Medulla oblongata (tissue), 1 donor: ENCODE measurements at regions not wholly inside any gene's neighbourhood (a gene's known extent, or its start where the extent isn't known, plus 50 kb on each side); places are given as distances from the start of the nearest gene placed in this dataset.

Source experiments
- DNase-seq: peaks from one replicate; pipeline ENCODE4 v3.0.0-alpha.2; 2015; ENCODE audit errors: extremely low spot score

- no peak for DNase-seq
Measured at GRCh38 chr13:59346999-59347723, 816.6 kb downstream of the DIAPH3 start.

DNA sequence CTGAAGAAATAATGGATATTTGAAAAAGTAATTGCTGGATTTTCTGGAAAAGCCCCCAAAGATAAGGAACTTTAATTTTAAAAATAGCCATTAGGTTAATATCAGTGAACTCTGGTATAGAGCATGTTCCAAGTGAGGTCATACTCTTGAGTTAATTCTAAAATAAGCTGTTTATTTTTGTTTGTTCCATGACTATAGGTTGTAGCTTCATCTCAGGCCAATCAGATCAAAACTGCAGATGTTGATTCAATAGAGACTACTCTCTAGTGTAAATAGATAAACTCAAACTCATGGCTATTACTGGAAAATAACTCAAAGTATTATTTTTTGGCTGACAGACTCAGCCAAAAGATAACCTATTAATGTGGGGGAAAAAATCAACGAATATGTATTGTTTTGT lies 815.1 kb downstream of the DIAPH3 start:
- no peak for DNase-seq

- DNase-seq = no peak
Measured at GRCh38 chr13:59352600-59352999, 811.1 kb downstream of the DIAPH3 start.

- no peak for DNase-seq
Measured at GRCh38 chr13:59354665-59355369, 808.9 kb downstream of the DIAPH3 start.

GRCh38 chr13:59356607-59357006 lies 807.1 kb downstream of the DIAPH3 start:
- no peak for DNase-seq

GRCh38 chr13:59358014-59358413 lies 805.7 kb downstream of the DIAPH3 start:
- no peak for DNase-seq

DNA sequence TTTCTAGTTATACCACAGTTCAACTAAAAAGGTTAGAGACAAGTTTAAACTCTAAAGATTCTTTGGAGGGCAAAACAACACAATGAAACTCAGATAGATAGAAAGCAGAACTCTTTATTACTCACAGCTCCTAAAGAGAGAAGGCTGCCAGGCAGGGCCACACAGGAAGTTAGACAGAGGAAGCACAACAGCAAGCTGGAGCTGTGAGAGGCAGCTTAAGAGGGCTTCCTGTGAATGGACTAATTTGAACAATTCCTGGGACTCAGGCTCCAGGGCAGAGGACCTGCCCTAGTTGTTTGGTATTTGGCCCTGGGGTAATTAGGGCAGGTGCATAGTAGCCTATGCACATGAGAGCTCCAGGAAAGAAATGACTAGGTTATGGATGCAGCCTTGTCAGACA lies 803.6 kb downstream of the DIAPH3 start:
- peak; percentile 19 for DNase-seq

DNA sequence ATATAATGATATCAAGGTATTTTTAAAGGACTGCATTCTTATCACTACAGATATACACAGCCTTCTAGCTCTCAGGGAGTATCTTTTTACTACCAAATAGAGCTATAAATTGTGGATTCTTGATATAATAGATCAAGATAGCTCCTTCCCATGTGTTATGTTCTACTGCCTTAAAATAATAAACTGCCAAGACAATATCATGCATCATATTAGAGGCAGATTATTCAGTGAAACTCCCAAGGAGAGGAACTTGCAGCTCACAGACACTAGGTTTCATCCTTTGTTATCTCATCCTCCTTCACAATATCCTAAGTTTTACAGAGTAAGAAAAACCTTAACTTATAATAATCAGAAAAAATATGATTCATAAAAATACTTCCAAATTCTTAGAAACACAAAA lies 802.8 kb downstream of the DIAPH3 start:
- no peak for DNase-seq

DNA sequence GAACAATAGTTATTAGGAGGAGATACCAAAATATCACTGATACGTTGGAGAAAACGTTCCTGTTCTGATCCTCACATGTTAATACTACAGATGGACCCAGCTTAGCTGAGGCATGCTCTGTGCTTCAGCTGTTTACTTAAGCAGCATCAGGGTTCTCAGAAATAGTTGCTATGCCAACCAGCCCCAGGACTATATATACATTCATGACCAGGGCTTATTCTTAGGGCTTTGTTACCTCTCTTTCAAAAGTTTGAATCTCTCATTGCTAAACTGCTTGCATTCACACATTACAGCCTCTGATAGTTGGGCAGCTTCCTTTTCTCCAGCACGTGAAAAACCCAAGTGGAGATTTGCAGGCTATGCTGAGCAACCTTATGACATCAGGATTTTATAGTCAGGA lies 800.4 kb downstream of the DIAPH3 start:
- no peak for DNase-seq

DNA sequence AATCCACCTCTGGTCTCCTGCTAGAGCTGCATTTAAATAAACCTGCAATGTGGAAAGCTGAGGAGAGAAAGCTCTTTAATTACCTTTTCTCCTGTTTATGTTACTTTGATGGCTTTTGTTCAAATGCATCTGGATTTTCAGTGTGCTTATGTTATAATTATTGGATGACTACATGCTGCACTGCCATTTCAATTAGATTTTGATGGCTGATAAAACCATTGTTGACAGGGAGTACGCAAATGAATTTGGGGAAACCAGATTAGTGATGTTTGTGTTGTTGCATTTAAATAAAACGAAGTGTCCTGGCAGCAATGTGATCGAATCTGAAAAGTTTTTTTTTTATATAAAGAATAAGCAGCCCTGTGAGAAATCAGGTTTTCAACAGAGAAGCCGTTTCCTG lies 799.8 kb downstream of the DIAPH3 start:
- no peak for DNase-seq

- no peak for DNase-seq
Measured at GRCh38 chr13:59364641-59365085, 799.1 kb downstream of the DIAPH3 start.

GRCh38 chr13:59367467-59367866 lies 796.3 kb downstream of the DIAPH3 start:
- DNase-seq = no peak

DNA sequence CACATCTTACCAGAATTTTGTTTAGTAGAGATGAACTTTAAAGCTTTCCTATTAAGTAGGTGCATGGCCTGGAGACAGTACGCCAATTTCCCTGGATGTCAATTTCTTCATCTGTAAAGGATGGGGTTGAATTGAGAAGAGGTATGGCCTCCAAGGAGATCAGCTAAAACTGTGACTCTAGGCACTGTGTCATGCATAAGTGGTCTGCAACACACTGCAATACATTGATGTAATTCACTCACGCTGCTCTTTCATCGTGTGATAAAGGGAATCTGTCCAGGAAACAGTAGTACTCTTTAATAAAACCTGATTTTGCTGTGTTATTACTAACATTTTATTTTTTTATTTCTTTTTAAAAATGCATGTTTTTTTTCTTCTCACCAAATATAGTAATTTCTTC lies 795.8 kb downstream of the DIAPH3 start:
- DNase-seq = no peak

- DNase-seq = no peak
Measured at GRCh38 chr13:59368693-59369092, 795.0 kb downstream of the DIAPH3 start.

DNA sequence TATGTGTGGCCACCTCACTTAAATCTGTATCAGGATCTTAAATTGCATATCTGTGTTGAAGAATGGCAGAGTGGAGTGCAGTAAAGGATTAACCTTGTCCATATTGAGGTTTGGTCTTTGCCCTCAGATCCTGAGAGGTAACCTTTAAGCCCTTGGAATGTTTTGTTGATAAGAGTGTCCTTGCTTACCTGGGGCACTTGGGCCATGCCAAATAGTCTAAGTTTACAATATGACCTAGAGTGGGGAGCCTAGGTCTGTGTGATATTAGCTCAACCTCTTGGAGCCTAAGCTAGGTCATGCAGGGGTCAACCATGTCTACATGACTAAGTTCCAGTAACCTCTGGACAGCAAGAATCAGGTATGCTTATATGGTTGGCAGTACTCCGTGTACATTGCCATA lies 792.5 kb downstream of the DIAPH3 start:
- DNase-seq = no peak

GRCh38 chr13:59373341-59373740 lies 790.4 kb downstream of the DIAPH3 start:
- no peak for DNase-seq

DNA sequence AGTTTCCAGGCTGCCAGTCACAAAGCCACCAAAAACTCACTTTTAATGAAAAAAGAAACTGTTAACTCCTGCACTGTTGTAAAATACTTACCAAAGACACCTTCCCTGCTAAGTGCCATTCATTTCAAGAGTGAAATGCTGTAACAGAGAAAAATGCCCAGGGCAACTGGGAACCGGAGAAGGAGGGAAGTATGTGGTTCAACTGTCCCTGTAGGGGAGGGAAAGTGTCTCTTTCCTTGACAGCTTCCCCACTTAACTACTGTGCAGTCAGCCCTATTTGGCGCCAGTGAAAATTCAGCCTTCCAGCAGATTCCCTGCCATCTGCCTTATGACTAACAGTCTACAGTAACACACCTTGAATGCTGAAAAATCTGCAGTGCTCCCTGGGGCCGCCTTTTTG lies 789.0 kb downstream of the DIAPH3 start:
- no peak for DNase-seq

DNA sequence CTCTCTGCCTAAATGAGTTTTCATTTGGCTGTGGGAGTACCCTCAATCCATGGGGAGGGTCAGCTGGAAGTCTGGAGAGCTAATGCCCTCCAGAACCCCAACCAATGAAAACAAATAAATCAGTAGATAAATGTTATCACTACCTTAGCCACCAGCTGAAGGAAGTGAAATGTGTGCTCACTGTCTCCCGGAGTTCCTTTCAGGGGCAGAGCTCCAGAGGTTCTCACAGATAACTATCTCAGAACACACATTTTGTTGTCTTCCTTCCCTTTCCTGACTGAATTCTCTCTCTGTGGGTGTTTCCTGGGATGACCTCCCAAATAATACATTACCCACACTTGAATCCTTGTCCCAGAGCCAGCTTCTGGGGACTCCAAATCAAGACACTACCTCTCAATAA lies 779.6 kb downstream of the DIAPH3 start:
- DNase-seq = no peak

GRCh38 chr13:59391696-59392095 lies 772.0 kb downstream of the DIAPH3 start:
- peak; percentile 86 for DNase-seq

DNA sequence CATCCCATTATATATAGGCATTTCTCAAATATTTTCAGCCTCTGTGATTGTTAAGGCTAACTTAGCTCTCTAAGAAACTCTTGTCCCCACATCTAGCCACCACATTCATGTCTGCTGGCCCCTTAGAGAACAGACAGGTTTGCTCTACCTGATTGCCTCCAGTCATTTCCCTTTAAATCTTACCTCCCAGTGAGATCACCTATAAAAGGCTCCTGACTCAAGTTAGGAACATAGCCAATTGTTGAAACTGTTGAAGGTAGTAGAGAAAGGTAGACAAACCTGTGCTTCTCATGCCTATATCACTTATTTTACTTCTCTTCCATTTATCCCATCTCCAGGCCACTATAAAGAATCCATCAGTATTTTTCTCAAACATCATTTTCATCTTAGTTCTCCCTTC lies 771.4 kb downstream of the DIAPH3 start:
- DNase-seq = no peak

- no peak for DNase-seq
Measured at GRCh38 chr13:59394496-59394895, 769.2 kb downstream of the DIAPH3 start.

GRCh38 chr13:59398127-59398526 lies 765.6 kb downstream of the DIAPH3 start:
- DNase-seq = no peak

DNA sequence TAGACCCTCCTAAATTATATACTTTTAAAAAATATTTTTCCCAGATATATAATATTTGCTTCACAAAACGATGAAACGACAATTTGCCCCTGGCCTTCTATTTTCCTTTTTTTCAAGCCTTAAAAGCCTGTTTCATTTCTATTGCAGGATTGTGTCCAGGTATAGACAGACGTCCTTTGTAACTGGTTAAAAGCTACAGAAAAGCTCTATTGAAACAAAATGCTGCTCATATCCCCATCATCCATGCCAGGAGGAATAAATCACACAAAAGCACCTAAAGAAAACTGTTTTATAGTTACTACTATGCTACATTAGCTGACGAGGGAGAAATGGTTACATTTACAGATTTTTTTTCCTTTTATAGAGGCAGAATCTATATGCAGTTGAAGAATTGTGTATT lies 765.1 kb downstream of the DIAPH3 start:
- no peak for DNase-seq

GRCh38 chr13:59399513-59399912 lies 764.2 kb downstream of the DIAPH3 start:
- DNase-seq = no peak
